ENCODE measurements at regions not wholly inside any gene's neighbourhood (a gene's known extent, or its start where the extent isn't known, plus 50 kb on each side); places are given as distances from the start of the nearest gene placed in this dataset.

GRCh38 chr2:175449616-175450015, 268.1 kb upstream of the ATP5MC3 start:
- H3K4me1 ChIP-seq (ENCODE audit: low read depth), result no peaks in the 10 kb centered on the region
- no peaks in the 10 kb centered on the region for H3K9me3 ChIP-seq
- intact Hi-C loops (cut with DNase I, micrococcal nuclease), result no loop called here
- H3K36me3 ChIP-seq (ENCODE audit: low read depth), result no peaks in the 10 kb centered on the region
- ATAC-seq (no peak), DNase-seq (no peak)
- no peak overlapping the region for H3K4me3 ChIP-seq
- no peak for TF ChIP-seq CTCF (IDR thresholded peaks at IDR 0.05)

- DNase-seq (no peak), ATAC-seq (no peak)
- no peaks in the 10 kb centered on the region for H3K4me1 ChIP-seq (ENCODE audit: low read depth)
- intact Hi-C loops (cut with DNase I, micrococcal nuclease), result no loop called here
- H3K9me3 ChIP-seq, result no peaks in the 10 kb centered on the region
- no peak overlapping the region for H3K4me3 ChIP-seq
- no peak for TF ChIP-seq CTCF (IDR thresholded peaks at IDR 0.05)
- H3K36me3 ChIP-seq (ENCODE audit: low read depth), result no peaks in the 10 kb centered on the region
Observed at GRCh38 chr2:175446201-175446600, 264.7 kb upstream of the ATP5MC3 start.

GRCh38 chr2:175445281-175445680, 263.8 kb upstream of the ATP5MC3 start:
- TF ChIP-seq CTCF (IDR thresholded peaks at IDR 0.05), result no peak
- Histone ChIP-seq H3K9me3 (no peaks in the 10 kb centered on the region), H3K36me3 (ENCODE audit: low read depth) (no peaks in the 10 kb centered on the region), H3K4me3 (no peak overlapping the region), H3K4me1 (ENCODE audit: low read depth) (no peaks in the 10 kb centered on the region)
- intact Hi-C loops (cut with DNase I, micrococcal nuclease), result no loop called here
- DNase-seq, result no peak
- ATAC-seq, result no peak

- H3K36me3 ChIP-seq (ENCODE audit: low read depth), result no peaks in the 10 kb centered on the region
- intact Hi-C loops (cut with DNase I, micrococcal nuclease), result no loop called here
- no peaks in the 10 kb centered on the region for H3K9me3 ChIP-seq
- DNase-seq (no peak), ATAC-seq (no peak)
- TF ChIP-seq CTCF (IDR thresholded peaks at IDR 0.05), result no peak
- no peaks in the 10 kb centered on the region for H3K4me1 ChIP-seq (ENCODE audit: low read depth)
- H3K4me3 ChIP-seq, result no peak overlapping the region
Observed at GRCh38 chr2:175442441-175442840, 260.9 kb upstream of the ATP5MC3 start.

GRCh38 chr2:175441181-175441761, 259.8 kb upstream of the ATP5MC3 start:
- intact Hi-C loops (cut with DNase I, micrococcal nuclease), result no loop called here
- no peaks in the 10 kb centered on the region for H3K4me1 ChIP-seq (ENCODE audit: low read depth)
- H3K9me3 ChIP-seq, result no peaks in the 10 kb centered on the region
- no peak overlapping the region for H3K4me3 ChIP-seq
- TF ChIP-seq CTCF (IDR thresholded peaks at IDR 0.05), result no peak
- no peaks in the 10 kb centered on the region for H3K36me3 ChIP-seq (ENCODE audit: low read depth)
- DNase-seq, result no peak
- ATAC-seq, result no peak

- TF ChIP-seq CTCF (IDR thresholded peaks at IDR 0.05), result no peak
- intact Hi-C loops (cut with DNase I, micrococcal nuclease), result no loop called here
- no peak for ATAC-seq
Observed at GRCh38 chr2:175439416-175439815, 257.9 kb upstream of the ATP5MC3 start.

More at GRCh38 chr2:175439416-175439815, 257.9 kb upstream of the ATP5MC3 start:
- H3K36me3 ChIP-seq (ENCODE audit: low read depth), result no peaks in the 10 kb centered on the region
- no peak for DNase-seq
- H3K4me3 ChIP-seq, result no peak overlapping the region
- no peaks in the 10 kb centered on the region for H3K9me3 ChIP-seq
- H3K4me1 ChIP-seq (ENCODE audit: low read depth), result no peaks in the 10 kb centered on the region

Data from mucosa of descending colon (tissue), 3 donors.